AG10803 (cell line): ENCODE measurements at regions not wholly inside any gene's neighbourhood (a gene's known extent, or its start where the extent isn't known, plus 50 kb on each side); places are given as distances from the start of the nearest gene placed in this dataset.

Experiments
- DNase-seq: peaks from one replicate; pipeline ENCODE4 v3.0.0; 2010; ENCODE audit warnings: low read depth
- H3K4me3 ChIP-seq: 2 replicates; pipeline ENCODE4 v1.5.1; 2011; ENCODE audit warnings: mild to moderate bottlenecking, low read length, control low read depth
- CTCF ChIP-seq: conservative IDR thresholded peaks from 2 replicates; pipeline ENCODE4 v1.5.1; 2011; ENCODE audit warnings: mild to moderate bottlenecking, low read length, control low read depth, inconsistent platforms

DNA sequence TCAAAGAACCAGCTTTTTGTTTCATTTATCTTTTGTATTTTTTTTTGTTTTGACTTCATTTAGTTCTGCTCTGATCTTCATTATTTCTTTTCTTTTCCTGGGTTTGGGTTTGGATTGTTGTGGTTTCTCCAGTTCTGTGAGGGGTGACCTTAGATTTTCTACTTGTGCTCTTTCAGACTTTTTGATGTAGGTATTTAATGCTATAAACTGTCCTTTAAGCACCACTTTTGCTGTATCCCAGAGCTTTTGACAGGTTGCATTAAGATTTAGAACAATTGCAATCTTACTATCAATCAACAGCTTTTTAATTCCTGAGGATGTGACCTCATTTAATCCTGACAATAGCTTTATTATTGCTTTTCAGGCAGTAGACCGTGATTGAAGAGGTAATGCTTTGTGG lies 94.3 kb downstream of the ZNF280B start:
- TF ChIP-seq CTCF: no peak
- DNase-seq: no peak
- H3K4me3 ChIP-seq: no peak overlapping the region

- TF ChIP-seq CTCF: no peak
- H3K4me3 ChIP-seq: no peak overlapping the region
- DNase-seq: no peak
These were observed 90.9 kb downstream of the ZNF280B start for GRCh38 chr22:22417495-22418162.

- DNase-seq: no peak
- H3K4me3 ChIP-seq: no peak overlapping the region
- no peak for TF ChIP-seq CTCF
These were observed 90.4 kb downstream of the ZNF280B start for GRCh38 chr22:22418163-22418549.

- no peak overlapping the region for H3K4me3 ChIP-seq
- TF ChIP-seq CTCF: no peak
- DNase-seq: no peak
These were observed 89.6 kb downstream of the ZNF280B start for GRCh38 chr22:22418957-22419356.

GRCh38 chr22:22420580-22420979 lies 88.0 kb downstream of the ZNF280B start:
- H3K4me3 ChIP-seq: no peak overlapping the region
- DNase-seq: no peak
- TF ChIP-seq CTCF: no peak

- no peak for TF ChIP-seq CTCF
- H3K4me3 ChIP-seq: no peak overlapping the region
- DNase-seq: no peak
These were observed 87.2 kb downstream of the ZNF280B start for GRCh38 chr22:22421392-22421791.

- DNase-seq: peak; percentile 51
- no peak overlapping the region for H3K4me3 ChIP-seq
- peak; percentile 86 for TF ChIP-seq CTCF
These were observed 85.9 kb downstream of the ZNF280B start for GRCh38 chr22:22422629-22423112.
